Mesenchymal stem cell (in vitro differentiated cells and primary cell): ENCODE measurements at regions not wholly inside any gene's neighbourhood (a gene's known extent, or its start where the extent isn't known, plus 50 kb on each side); places are given as distances from the start of the nearest gene placed in this dataset.

ENCODE experiments used
- DNase-seq: peaks from one replicate; pipeline ENCODE4 v3.0.0-alpha.2; 2013
- H2AFZ ChIP-seq: one replicate; pipeline ENCODE4 v1.6.1; 2013; ENCODE audit warnings: low read depth, mild to moderate bottlenecking, control low read depth, inconsistent platforms, low read length, moderate library complexity
- H2AK5ac ChIP-seq: 2 replicates; pipeline ENCODE4 v1.6.1; 2013; ENCODE audit warnings: low read length, moderate library complexity, mild to moderate bottlenecking, inconsistent platforms; ENCODE audit not compliant: severe bottlenecking
- H2BK120ac ChIP-seq: one replicate; pipeline ENCODE4 v1.6.1; 2013; ENCODE audit warnings: low read depth, mild to moderate bottlenecking, inconsistent platforms, low read length, moderate library complexity
- H2BK12ac ChIP-seq, 2 experiments: one replicate each; pipeline ENCODE4 v1.6.1; 2013; ENCODE audit warnings: inconsistent platforms in 2 of 2, low read length in 2 of 2, mild to moderate bottlenecking in 2 of 2, moderate library complexity in 2 of 2, control low read depth in 1 of 2
- H2BK15ac ChIP-seq: one replicate; pipeline ENCODE4 v1.6.1; 2013; ENCODE audit warnings: mild to moderate bottlenecking, low read depth, inconsistent platforms; ENCODE audit not compliant: poor library complexity, severe bottlenecking
- H2BK5ac ChIP-seq: 2 replicates; pipeline ENCODE4 v1.6.1; 2013; ENCODE audit warnings: low read depth, mild to moderate bottlenecking, low read length, control low read depth, inconsistent platforms; ENCODE audit not compliant: poor library complexity, severe bottlenecking
- H3K14ac ChIP-seq, 2 experiments: one replicate each; pipeline ENCODE4 v1.6.1; 2013; ENCODE audit warnings: inconsistent platforms in 2 of 2, low read length in 2 of 2, control low read depth in 1 of 2, mild to moderate bottlenecking in 1 of 2, moderate library complexity in 1 of 2
- H3K18ac ChIP-seq, 2 experiments: one replicate each; pipeline ENCODE4 v1.6.1; 2013; ENCODE audit warnings: inconsistent platforms in 2 of 2, low read length in 2 of 2, control low read depth in 1 of 2, low read depth in 1 of 2, mild to moderate bottlenecking in 1 of 2
- H3K23ac ChIP-seq, 2 experiments: one replicate each; pipeline ENCODE4 v1.6.1; 2013; ENCODE audit warnings: inconsistent platforms in 2 of 2, low read length in 2 of 2, mild to moderate bottlenecking in 2 of 2, moderate library complexity in 2 of 2, control low read depth in 1 of 2
- H3K27ac ChIP-seq: 2 replicates; pipeline ENCODE4 v1.5.1; 2013; ENCODE audit warnings: mild to moderate bottlenecking, moderate library complexity, low read length, control low read depth, inconsistent platforms; ENCODE audit not compliant: poor library complexity, severe bottlenecking
- H3K27me3 ChIP-seq, 2 experiments: 2 replicates each; pipeline versions ENCODE4 v1.6.1 to v1.7.0; 2013; ENCODE audit warnings: low read length in 2 of 2, mild to moderate bottlenecking in 2 of 2, moderate library complexity in 2 of 2, control low read depth in 1 of 2, inconsistent platforms in 1 of 2; ENCODE audit not compliant: control insufficient read depth in 1 of 2, insufficient read depth in 1 of 2
- H3K36me3 ChIP-seq, 2 experiments: 2 replicates each; pipeline versions ENCODE4 v1.6.1 to v1.7.0; 2013; ENCODE audit warnings: low read length in 2 of 2, control low read depth in 1 of 2, inconsistent platforms in 1 of 2, low read depth in 1 of 2, mild to moderate bottlenecking in 1 of 2; ENCODE audit not compliant: insufficient read depth in 2 of 2, control insufficient read depth in 1 of 2
- H3K4ac ChIP-seq, 2 experiments: one replicate each; pipeline ENCODE4 v1.6.1; 2013; ENCODE audit warnings: inconsistent platforms in 2 of 2, low read length in 2 of 2, mild to moderate bottlenecking in 2 of 2, moderate library complexity in 2 of 2, control low read depth in 1 of 2, low read depth in 1 of 2
- H3K4me1 ChIP-seq: 2 replicates; pipeline ENCODE4 v1.6.1; 2013; ENCODE audit warnings: low read depth, low read length, control low read depth; ENCODE audit not compliant: control insufficient read depth, insufficient read depth
- H3K4me2 ChIP-seq: 2 replicates; pipeline ENCODE4 v1.6.1; 2013; ENCODE audit warnings: low read length, mild to moderate bottlenecking, inconsistent platforms; ENCODE audit not compliant: poor library complexity, severe bottlenecking
- H3K4me3 ChIP-seq, 2 experiments: 2 replicates each; pipeline versions ENCODE4 v1.5.1 to v1.7.0; 2013; ENCODE audit warnings: low read length in 2 of 2, mild to moderate bottlenecking in 2 of 2, control low read depth in 1 of 2, low read depth in 1 of 2; ENCODE audit not compliant: insufficient read depth in 1 of 2
- H3K79me1 ChIP-seq: replicated peaks from 2 replicates; pipeline ENCODE4 v1.6.1; 2013; ENCODE audit warnings: mild to moderate bottlenecking, control low read depth, low read length, inconsistent platforms; ENCODE audit not compliant: poor library complexity, severe bottlenecking
- H3K9ac ChIP-seq: 2 replicates; pipeline ENCODE4 v1.7.0; 2013; ENCODE audit warnings: mild to moderate bottlenecking, low read length, moderate library complexity
- H3K9me3 ChIP-seq: 2 replicates; pipeline ENCODE4 v1.7.0; 2013; ENCODE audit warnings: mild to moderate bottlenecking, low read length; ENCODE audit not compliant: control insufficient read depth
- H4K8ac ChIP-seq: one replicate; pipeline ENCODE4 v1.6.1; 2013; ENCODE audit warnings: inconsistent platforms, mild to moderate bottlenecking, low read length, moderate library complexity
- H4K91ac ChIP-seq: one replicate; pipeline ENCODE4 v1.6.1; 2013; ENCODE audit warnings: mild to moderate bottlenecking, low read length, inconsistent platforms
- WGBS: methylation state at CpG from one replicate; pipeline ENCODE4 v1.1.7; 2013; ENCODE audit warnings: mixed read lengths; 5-methylcytosine and 5-hydroxymethylcytosine counted together

DNA sequence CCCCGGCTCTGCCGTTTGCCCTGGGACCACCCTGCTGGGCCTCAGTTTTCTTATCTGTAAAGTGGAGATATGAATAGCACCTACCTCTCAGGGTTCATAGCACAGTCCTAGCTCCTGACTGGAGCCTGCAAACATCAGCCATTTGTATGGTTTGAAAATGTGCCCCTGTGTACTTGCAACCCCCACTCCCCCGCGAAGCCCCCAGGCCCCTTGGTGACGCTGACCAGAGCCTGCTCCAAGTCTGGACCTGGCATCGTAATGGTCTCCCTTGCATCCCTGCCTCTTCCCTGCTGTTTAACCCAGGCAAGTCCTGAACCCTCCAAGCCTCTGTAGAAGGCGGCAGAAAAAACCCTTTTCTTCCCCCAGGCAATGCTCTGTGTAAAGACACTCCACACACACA is 128.0 kb downstream of the IRF8 start:
- Histone ChIP-seq H3K27ac (no peak overlapping the region), H3K4me2 (no peak overlapping the region), H3K14ac (no peak overlapping the region), H3K4ac (no peak overlapping the region), H3K4me1 (no peaks in the 10 kb centered on the region), H3K27me3 (peaks cover 3 to 39% of the 10 kb centered on the region in 2 experiments), H3K36me3 (no peaks in the 10 kb centered on the region), H4K91ac (peak overlapping the region; percentile 61), H3K4me3 (no peak overlapping the region), H3K23ac (no peak overlapping the region), H3K9me3 (peaks cover 23% of the 10 kb centered on the region), H2BK5ac (no peak overlapping the region), H2BK12ac (no peak overlapping the region), H2AFZ (no peak overlapping the region), H3K9ac (no peak overlapping the region), H4K8ac (peak overlapping the region; percentile 37), H2BK15ac (no peak overlapping the region), H3K79me1 (no peaks in the 10 kb centered on the region), H3K18ac (peak overlapping the region in 1 of 2 experiments; percentile 12), H2AK5ac (no peak overlapping the region), H2BK120ac (peak overlapping the region; percentile 34)
- 53% methylated on average over 7 of the region's 7 CpGs for WGBS
- no peak for DNase-seq

DNA sequence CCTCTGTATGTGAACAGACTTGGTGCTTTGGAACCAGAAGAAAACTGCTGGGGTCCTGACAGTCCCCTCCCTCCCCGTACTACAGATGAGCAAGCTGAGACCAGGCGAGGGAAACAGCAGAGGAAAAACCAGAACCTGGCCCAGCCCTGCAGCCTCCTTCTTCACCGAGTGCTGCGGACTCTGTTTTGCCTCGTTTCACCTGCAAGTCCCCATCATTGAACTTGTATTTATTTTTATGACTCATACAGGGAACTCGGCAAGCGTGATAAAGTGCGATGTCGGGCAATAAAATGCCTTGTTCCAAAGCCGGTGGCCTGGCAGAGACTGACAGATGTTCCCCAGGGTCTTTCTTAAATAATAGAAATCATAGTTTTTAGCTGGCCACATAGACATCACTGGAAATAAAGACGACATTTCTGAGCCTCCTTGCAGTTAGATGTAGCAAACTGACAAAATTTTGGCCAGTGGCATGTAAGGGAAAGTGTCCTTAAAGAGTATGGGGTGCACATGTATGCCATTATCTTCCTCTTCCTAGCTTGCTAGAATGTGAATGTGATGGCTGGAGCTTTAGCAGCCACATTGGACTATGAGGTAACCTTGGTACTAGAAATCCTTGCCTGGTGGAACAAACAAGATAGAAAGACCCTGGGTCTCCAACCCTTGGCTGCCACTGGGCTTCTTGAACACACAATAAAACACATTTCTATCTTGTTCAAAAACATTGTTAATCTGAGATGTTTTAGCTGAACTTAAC is 128.6 kb downstream of the IRF8 start:
- Histone ChIP-seq H3K27ac (no peak overlapping the region), H3K4me3 (no peak overlapping the region), H3K4me1 (no peaks in the 10 kb centered on the region), H2BK12ac (no peak overlapping the region), H2AK5ac (no peak overlapping the region), H2BK5ac (no peak overlapping the region), H3K79me1 (no peaks in the 10 kb centered on the region), H2BK120ac (no peak overlapping the region), H4K91ac (no peak overlapping the region), H4K8ac (peak overlapping the region; percentile 37), H3K4ac (no peak overlapping the region), H3K9me3 (peaks cover 23% of the 10 kb centered on the region), H3K14ac (no peak overlapping the region), H3K18ac (no peak overlapping the region), H3K4me2 (no peak overlapping the region), H2BK15ac (no peak overlapping the region), H3K27me3 (peaks cover 9 to 45% of the 10 kb centered on the region in 2 experiments), H3K36me3 (no peaks in the 10 kb centered on the region), H3K23ac (peak overlapping the region in 1 of 2 experiments; percentile 35), H2AFZ (no peak overlapping the region), H3K9ac (no peak overlapping the region)
- no peak for DNase-seq
- WGBS, result 91% methylated on average over 11 of the region's 11 CpGs

DNA sequence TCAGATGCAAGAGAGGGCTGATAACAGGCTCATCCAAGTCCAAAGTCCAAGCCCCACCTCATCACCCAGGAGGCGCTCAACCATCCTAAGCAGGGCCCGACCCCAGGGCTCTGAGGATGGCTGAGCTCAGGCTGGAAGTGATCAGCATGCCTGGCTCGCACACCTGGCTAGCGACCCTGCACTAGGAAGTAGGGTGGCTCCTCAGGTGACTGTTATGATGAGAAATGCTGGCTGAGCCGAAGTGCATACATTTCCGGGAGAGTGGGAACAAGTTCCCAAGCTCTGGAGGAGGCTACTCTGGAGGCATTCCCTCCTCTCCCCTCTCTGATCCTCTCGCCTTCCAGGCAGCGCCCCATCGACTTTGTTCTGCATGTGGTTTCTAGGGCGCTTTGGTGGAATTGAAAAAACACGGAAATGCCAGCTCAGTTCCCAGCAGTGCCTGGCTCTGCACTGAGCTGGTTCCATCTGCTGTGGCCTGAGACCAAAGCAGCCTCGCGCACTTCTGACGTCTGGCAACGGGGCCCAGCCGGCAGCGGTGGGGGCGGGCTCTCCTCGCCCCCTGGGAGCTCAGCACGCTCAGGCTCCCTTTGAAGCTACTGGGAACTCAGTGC is 130.3 kb downstream of the IRF8 start:
- Histone ChIP-seq H3K4me1 (no peaks in the 10 kb centered on the region), H3K18ac (peak overlapping the region in 1 of 2 experiments; percentile 75), H3K14ac (peak overlapping the region in 1 of 2 experiments; percentile 85), H3K9ac (no peak overlapping the region), H2AFZ (peak overlapping the region; percentile 49), H3K79me1 (no peaks in the 10 kb centered on the region), H4K91ac (peak overlapping the region; percentile 18), H3K27me3 (peaks cover 21 to 61% of the 10 kb centered on the region in 2 experiments), H2AK5ac (no peak overlapping the region), H3K27ac (no peak overlapping the region), H3K4me3 (no peak overlapping the region), H2BK120ac (no peak overlapping the region), H3K4ac (peak overlapping the region; percentile 17 to 39), H2BK12ac (peak overlapping the region; percentile 5 to 57), H3K9me3 (peaks cover 12% of the 10 kb centered on the region), H4K8ac (peak overlapping the region; percentile 42), H2BK15ac (peak overlapping the region; percentile 39), H3K4me2 (no peak overlapping the region), H3K36me3 (no peaks in the 10 kb centered on the region), H2BK5ac (no peak overlapping the region), H3K23ac (no peak overlapping the region)
- peak; percentile 90 for DNase-seq
- 41% methylated on average over 19 of the region's 20 CpGs for WGBS

DNA sequence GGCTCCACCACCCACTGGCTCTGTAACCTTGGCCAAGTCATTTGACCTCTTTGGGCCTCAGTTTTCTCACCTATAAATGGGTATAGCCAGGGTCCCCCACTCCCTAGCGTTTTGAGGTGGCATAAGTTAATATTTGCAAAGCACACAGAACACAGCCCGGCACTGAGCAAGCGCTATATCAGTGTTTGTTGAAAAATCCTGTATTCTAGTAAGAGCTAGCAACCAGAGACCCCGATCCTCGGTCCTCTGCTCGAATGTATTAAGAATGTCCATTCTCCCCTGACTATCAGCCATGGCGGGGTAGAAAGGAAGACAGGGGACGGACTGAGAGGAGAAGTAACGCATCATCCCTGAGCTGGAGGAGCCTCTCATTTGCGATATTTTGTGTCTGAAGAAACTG is 131.2 kb downstream of the IRF8 start:
- H2BK120ac ChIP-seq, result no peak overlapping the region
- no peak overlapping the region for H2BK15ac ChIP-seq
- H2AFZ ChIP-seq, result no peak overlapping the region
- WGBS, result 95% methylated on average over 10 of the region's 10 CpGs
- H3K4me2 ChIP-seq, result no peak overlapping the region
- no peaks in the 10 kb centered on the region for H3K79me1 ChIP-seq
- no peak overlapping the region for H3K4ac ChIP-seq
- H3K4me3 ChIP-seq, result no peak overlapping the region
- no peak overlapping the region for H3K27ac ChIP-seq
- no peak overlapping the region for H2BK12ac ChIP-seq
- H3K9ac ChIP-seq, result no peak overlapping the region
- no peaks in the 10 kb centered on the region for H3K36me3 ChIP-seq
- no peak overlapping the region for H3K23ac ChIP-seq
- H3K18ac ChIP-seq, result no peak overlapping the region
- no peak overlapping the region for H4K91ac ChIP-seq
- no peak overlapping the region for H2AK5ac ChIP-seq
- no peak for DNase-seq
- H3K14ac ChIP-seq, result no peak overlapping the region
- H4K8ac ChIP-seq, result no peak overlapping the region
- H3K9me3 ChIP-seq, result peaks cover 3% of the 10 kb centered on the region
- H3K4me1 ChIP-seq, result no peaks in the 10 kb centered on the region
- H3K27me3 ChIP-seq, result peaks cover 21 to 70% of the 10 kb centered on the region in 2 experiments
- no peak overlapping the region for H2BK5ac ChIP-seq
